ENCODE measurements at regions not wholly inside any gene's neighbourhood (a gene's known extent, or its start where the extent isn't known, plus 50 kb on each side); places are given as distances from the start of the nearest gene placed in this dataset.

- no peak for DNase-seq (ENCODE audit: low spot score)
Measured at GRCh38 chr6:149181304-149181703, 136.2 kb upstream of the TAB2 start.

GRCh38 chr6:149182262-149182661, 135.2 kb upstream of the TAB2 start:
- DNase-seq (ENCODE audit: low spot score) = peak; percentile 45

GRCh38 chr6:149184523-149184922, 133.0 kb upstream of the TAB2 start:
- no peak for DNase-seq (ENCODE audit: low spot score)

GRCh38 chr6:149185799-149186357, 131.6 kb upstream of the TAB2 start:
- no peak for DNase-seq (ENCODE audit: low spot score)

GRCh38 chr6:149186873-149187272, 130.6 kb upstream of the TAB2 start:
- DNase-seq (ENCODE audit: low spot score) = no peak

- no peak for DNase-seq (ENCODE audit: low spot score)
Measured at GRCh38 chr6:149190224-149190831, 127.2 kb upstream of the TAB2 start.

GRCh38 chr6:149194820-149195558, 122.5 kb upstream of the TAB2 start:
- DNase-seq (ENCODE audit: low spot score) = no peak

GRCh38 chr6:149196091-149196490, 121.4 kb upstream of the TAB2 start:
- no peak for DNase-seq (ENCODE audit: low spot score)

- no peak for DNase-seq (ENCODE audit: low spot score)
Measured at GRCh38 chr6:149197482-149197881, 120.0 kb upstream of the TAB2 start.

GRCh38 chr6:149198265-149198664, 119.2 kb upstream of the TAB2 start:
- DNase-seq (ENCODE audit: low spot score) = no peak

- no peak for DNase-seq (ENCODE audit: low spot score)
Measured at GRCh38 chr6:149200282-149200945, 117.1 kb upstream of the TAB2 start.

- no peak for DNase-seq (ENCODE audit: low spot score)
Measured at GRCh38 chr6:149201068-149201655, 116.3 kb upstream of the TAB2 start.

- DNase-seq (ENCODE audit: low spot score) = no peak
Measured at GRCh38 chr6:149202100-149202499, 115.4 kb upstream of the TAB2 start.

- DNase-seq (ENCODE audit: low spot score) = no peak
Measured at GRCh38 chr6:149202952-149203351, 114.6 kb upstream of the TAB2 start.

- DNase-seq (ENCODE audit: low spot score) = no peak
Measured at GRCh38 chr6:149203509-149203908, 114.0 kb upstream of the TAB2 start.

- DNase-seq (ENCODE audit: low spot score) = no peak
Measured at GRCh38 chr6:149208134-149208601, 109.3 kb upstream of the TAB2 start.

GRCh38 chr6:149209871-149210775, 107.4 kb upstream of the TAB2 start:
- no peak for DNase-seq (ENCODE audit: low spot score)

GRCh38 chr6:149211046-149211571, 106.4 kb upstream of the TAB2 start:
- no peak for DNase-seq (ENCODE audit: low spot score)

- DNase-seq (ENCODE audit: low spot score) = no peak
Measured at GRCh38 chr6:149212206-149212605, 105.3 kb upstream of the TAB2 start.

- DNase-seq (ENCODE audit: low spot score) = no peak
Measured at GRCh38 chr6:149212892-149213801, 104.4 kb upstream of the TAB2 start.

Measured in mucosa of gallbladder (tissue), 1 donor.